A673 (cell line): ENCODE measurements at regions not wholly inside any gene's neighbourhood (a gene's known extent, or its start where the extent isn't known, plus 50 kb on each side); places are given as distances from the start of the nearest gene placed in this dataset.

Source experiments
- CTCF ChIP-seq: fragments of 300-800, 200-600 bp; sonication (generic); conservative IDR thresholded peaks from 2 replicates; pipeline ENCODE4 v1.5.1; 2017; ENCODE audit warnings: low read depth, mild to moderate bottlenecking, antibody characterized with exemption, low read length, moderate library complexity, mixed read lengths
- EZH2 ChIP-seq: fragments of 200-600 bp; sonication (generic); IDR thresholded peaks from 2 replicates; pipeline ENCODE4 v1.6.1; 2017; ENCODE audit warnings: borderline replicate concordance, low read depth, mild to moderate bottlenecking, mixed read lengths, antibody characterized with exemption, low read length; ENCODE audit not compliant: poor library complexity, severe bottlenecking

DNA sequence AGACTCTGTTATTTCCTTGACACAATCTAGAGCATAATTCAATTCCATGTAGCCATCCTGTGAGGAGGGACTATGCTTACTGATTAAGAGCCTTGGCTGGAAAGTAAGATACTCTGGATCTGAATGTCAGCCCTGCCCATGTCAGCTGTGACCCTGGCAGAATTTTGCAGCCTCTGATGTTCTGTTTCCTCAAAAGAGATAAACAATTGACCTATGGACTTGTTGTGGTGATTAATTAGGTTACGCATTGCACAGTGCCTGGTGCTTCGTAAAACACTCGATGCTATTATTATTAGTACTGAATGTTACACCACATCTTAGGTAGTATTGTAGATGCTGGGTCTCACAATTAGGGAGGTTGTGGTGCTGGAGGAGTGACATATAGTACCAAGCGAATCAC is 161.3 kb upstream of the MEIS2 start:
- TF ChIP-seq CTCF (no peak), EZH2 (no peak)
